KMS-11 (cell line): ENCODE measurements at regions not wholly inside any gene's neighbourhood (a gene's known extent, or its start where the extent isn't known, plus 50 kb on each side); places are given as distances from the start of the nearest gene placed in this dataset.

Experiments used
- H2AFZ ChIP-seq: fragments of 200-600 bp; sonication (generic); 2 replicates; pipeline ENCODE4 v1.6.1; 2016; ENCODE audit warnings: antibody characterized with exemption, mixed run types, low read depth
- H3K27ac ChIP-seq: fragments of 200-600 bp; sonication (generic); 2 replicates; pipeline ENCODE4 v1.6.1; 2016; ENCODE audit warnings: mild to moderate bottlenecking, mixed run types
- H3K27me3 ChIP-seq: fragments of 200-600 bp; sonication (generic); 2 replicates; pipeline ENCODE4 v1.6.1; 2017; ENCODE audit warnings: mild to moderate bottlenecking, low read depth, mixed run types, moderate library complexity; ENCODE audit not compliant: insufficient read depth
- H3K36me3 ChIP-seq: fragments of 200-600 bp; sonication (generic); 2 replicates; pipeline ENCODE4 v1.6.1; 2017; ENCODE audit warnings: mild to moderate bottlenecking, mixed run types; ENCODE audit not compliant: insufficient read depth
- H3K4me1 ChIP-seq: fragments of 200-600 bp; sonication (generic); 2 replicates; pipeline ENCODE4 v1.6.1; 2016; ENCODE audit warnings: mild to moderate bottlenecking, low read depth, mixed run types; ENCODE audit not compliant: poor library complexity, severe bottlenecking
- H3K4me2 ChIP-seq: fragments of 200-600 bp; sonication (generic); 2 replicates; pipeline ENCODE4 v1.7.0; 2016; ENCODE audit warnings: mild to moderate bottlenecking, mixed run types
- H3K4me3 ChIP-seq: fragments of 200-600 bp; sonication (generic); IDR thresholded peaks from 2 replicates; pipeline ENCODE4 v1.6.1; 2017; ENCODE audit warnings: low read depth, low read length, mixed read lengths; ENCODE audit not compliant: insufficient read depth
- H3K79me2 ChIP-seq: fragments of 200-600 bp; sonication (generic); 2 replicates; pipeline ENCODE4 v1.6.1; 2016; ENCODE audit warnings: low read depth, mixed run types; ENCODE audit not compliant: insufficient read depth
- H3K9ac ChIP-seq: fragments of 200-600 bp; sonication (generic); 2 replicates; pipeline ENCODE4 v1.6.1; 2016; ENCODE audit warnings: mild to moderate bottlenecking, mixed run types
- H4K20me1 ChIP-seq: fragments of 200-600 bp; sonication (generic); 2 replicates; pipeline ENCODE4 v1.6.1; 2016; ENCODE audit warnings: mild to moderate bottlenecking, mixed run types; ENCODE audit not compliant: insufficient read depth
- CTCF ChIP-seq: fragments of 200-600 bp; sonication (generic); conservative IDR thresholded peaks from 2 replicates; pipeline ENCODE4 v1.6.1; 2017; ENCODE audit warnings: low read depth, mild to moderate bottlenecking, antibody characterized with exemption, low read length, moderate library complexity, mixed read lengths

DNA sequence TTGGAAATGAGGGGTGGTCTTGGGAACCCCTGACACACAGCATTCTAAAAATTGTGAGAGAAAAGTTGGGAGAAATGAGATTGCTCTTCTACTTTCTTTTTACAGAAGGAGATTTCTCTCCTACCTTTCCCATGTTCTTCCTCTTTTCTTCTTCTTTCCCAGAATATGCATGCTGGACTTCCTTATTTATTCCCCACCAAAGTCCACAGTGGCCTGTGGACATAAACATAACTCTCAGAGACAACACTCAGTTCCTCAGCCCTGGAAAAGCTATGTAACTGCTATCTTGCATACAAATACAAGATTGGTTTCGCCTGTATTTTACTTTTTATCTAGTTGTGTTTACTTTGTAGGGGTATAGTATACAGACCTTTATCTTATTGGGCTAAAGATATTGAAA, 54.6 kb upstream of the C1GALT1 start:
- H3K36me3 ChIP-seq = no peaks in the 10 kb centered on the region
- no peak for TF ChIP-seq CTCF
- no peaks in the 10 kb centered on the region for H3K27me3 ChIP-seq
- no peak overlapping the region for H3K4me3 ChIP-seq
- H3K9ac ChIP-seq = no peak overlapping the region
- no peaks in the 10 kb centered on the region for H3K79me2 ChIP-seq
- no peak overlapping the region for H2AFZ ChIP-seq
- no peaks in the 10 kb centered on the region for H4K20me1 ChIP-seq
- H3K27ac ChIP-seq = no peak overlapping the region
- H3K4me2 ChIP-seq = no peak overlapping the region
- H3K4me1 ChIP-seq = no peaks in the 10 kb centered on the region

DNA sequence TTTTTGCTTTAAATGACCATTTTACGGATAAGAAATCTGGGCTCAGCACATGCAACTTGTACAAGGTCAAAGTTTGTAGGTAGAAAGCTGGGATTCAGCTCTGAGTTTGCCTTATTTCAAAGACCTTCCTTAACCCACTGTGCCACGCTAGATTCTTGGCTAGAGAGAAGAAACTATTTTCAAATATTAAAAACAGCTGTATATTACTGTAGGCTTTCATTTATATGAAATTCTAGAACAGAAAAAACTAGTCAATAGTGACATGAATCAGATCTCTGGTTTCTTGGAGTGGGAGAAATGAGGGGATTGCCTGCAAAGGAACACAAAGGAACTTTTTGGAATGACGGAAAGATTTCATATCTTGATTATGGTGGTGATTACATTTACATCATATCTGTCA, 53.0 kb upstream of the C1GALT1 start:
- Histone ChIP-seq H4K20me1 (no peaks in the 10 kb centered on the region), H2AFZ (no peak overlapping the region), H3K27me3 (no peaks in the 10 kb centered on the region), H3K9ac (no peak overlapping the region), H3K4me2 (no peak overlapping the region), H3K27ac (no peak overlapping the region), H3K36me3 (no peaks in the 10 kb centered on the region), H3K4me3 (no peak overlapping the region), H3K4me1 (no peaks in the 10 kb centered on the region), H3K79me2 (no peaks in the 10 kb centered on the region)
- TF ChIP-seq CTCF = no peak

DNA sequence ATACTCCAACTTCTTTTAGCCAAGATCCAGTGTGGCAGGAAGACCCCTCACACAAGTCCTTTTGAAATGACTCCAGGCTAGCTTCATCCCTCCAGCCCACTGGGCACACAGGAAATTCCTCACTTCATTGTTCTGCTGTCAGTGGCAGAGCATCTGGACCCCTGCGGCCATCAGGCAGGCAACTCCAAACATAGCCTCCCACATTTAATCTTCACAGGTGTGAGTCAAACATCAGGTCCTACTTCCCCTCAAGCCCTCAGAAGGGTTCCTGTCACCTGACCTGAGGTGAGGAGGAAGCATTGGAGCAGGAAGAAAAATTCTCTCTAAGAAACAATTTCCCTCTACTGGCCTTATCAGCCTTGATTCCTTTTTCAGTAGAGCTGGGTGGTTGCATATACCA, 51.1 kb upstream of the C1GALT1 start:
- no peak overlapping the region for H3K4me3 ChIP-seq
- H3K4me2 ChIP-seq = no peak overlapping the region
- TF ChIP-seq CTCF = no peak
- no peak overlapping the region for H3K9ac ChIP-seq
- no peaks in the 10 kb centered on the region for H4K20me1 ChIP-seq
- no peaks in the 10 kb centered on the region for H3K27me3 ChIP-seq
- H3K27ac ChIP-seq = no peak overlapping the region
- no peak overlapping the region for H2AFZ ChIP-seq
- H3K36me3 ChIP-seq = no peaks in the 10 kb centered on the region
- H3K79me2 ChIP-seq = no peaks in the 10 kb centered on the region
- no peaks in the 10 kb centered on the region for H3K4me1 ChIP-seq
